Epithelial cell of prostate (primary cell): ENCODE measurements at regions not wholly inside any gene's neighbourhood (a gene's known extent, or its start where the extent isn't known, plus 50 kb on each side); places are given as distances from the start of the nearest gene placed in this dataset.
"Not testable (repeated sequence)": the region's sequence is repeated elsewhere in the genome, so short reads cannot be mapped to it uniquely, and the experiment has no call there.

Source experiments
- DNase-seq: peaks from one replicate; pipeline ENCODE4 v3.0.0-alpha.2; 2011; ENCODE audit warnings: low read depth, low spot score
- H3K27ac ChIP-seq: fragments of 450-650 bp; 2 replicates; pipeline ENCODE4 v1.5.1; 2017; ENCODE audit warnings: mild to moderate bottlenecking

DNA sequence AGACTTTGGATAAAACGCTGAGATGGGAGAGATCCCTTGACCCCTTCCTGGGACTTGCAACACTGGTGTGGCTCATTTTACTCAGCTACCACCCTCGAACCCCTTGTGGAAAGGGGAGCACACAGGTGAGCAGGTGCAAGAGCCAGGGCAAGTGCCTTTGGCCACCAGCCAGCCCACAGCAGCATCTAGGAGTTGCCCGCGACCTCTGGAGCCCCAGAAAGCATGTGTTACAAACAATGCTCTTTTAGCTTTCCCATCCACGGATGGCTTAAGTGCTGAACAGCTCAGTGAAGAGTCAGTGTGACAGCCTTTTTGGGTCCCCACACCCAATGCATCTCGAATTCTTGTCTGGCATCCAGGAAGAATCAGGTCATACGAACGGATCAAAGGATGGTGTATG, 197.8 kb downstream of the MEMO1 start:
- H3K27ac ChIP-seq, result no peak overlapping the region
- no peak for DNase-seq

DNA sequence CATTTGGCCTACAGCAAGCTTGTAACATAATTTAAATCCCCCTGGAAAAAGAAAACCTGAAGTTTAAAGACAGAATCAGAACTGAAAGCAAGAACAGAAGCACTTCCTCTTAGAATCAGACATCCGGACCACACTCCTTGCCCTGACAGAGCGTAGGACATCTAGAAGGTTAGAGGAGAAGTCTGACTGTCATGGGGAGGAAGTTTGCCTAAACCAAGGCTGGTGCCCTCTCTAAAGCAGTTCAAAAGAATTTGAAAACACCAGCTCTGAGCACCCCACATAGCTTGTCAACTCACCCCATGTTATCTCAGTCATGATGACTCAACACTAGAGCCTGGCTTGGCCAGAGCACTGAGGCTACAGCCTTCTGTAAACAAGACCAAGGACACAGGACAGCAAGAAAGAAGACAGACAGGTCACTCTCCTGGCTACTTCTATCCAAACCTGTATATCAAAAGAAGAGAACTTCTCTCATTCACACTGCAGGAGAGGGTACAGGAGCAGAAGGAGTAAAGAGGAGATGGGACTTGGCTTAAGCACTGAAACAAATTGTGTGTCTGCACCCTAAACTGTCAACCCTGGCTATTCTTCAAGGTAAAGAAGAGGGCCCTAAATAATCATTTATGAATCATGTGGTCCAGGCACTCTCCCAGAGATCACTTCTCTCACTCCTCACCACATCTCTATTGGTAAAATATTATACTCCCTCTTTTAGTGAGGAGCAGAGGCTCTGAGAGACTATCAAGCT, 198.6 kb downstream of the MEMO1 start:
- no peak for DNase-seq
- H3K27ac ChIP-seq, result no peak overlapping the region

DNA sequence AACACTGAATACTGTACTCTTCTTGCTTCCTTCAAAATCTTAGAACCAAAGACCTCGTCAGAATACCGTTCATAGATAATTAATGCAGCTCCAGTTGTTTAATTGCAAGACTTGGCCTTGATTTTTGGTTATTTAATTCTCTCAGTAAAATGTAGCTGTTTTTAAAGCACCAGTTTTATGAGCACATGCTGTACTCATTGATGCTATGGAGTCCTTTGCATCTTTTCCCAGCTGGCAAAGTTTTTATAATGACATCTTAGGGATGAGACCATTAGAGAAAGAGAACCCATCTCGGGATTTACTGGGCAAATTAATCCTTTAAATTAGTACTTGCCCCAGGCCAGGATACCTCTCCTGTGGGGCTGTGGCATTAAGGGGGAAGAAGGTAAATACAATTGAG, 199.3 kb downstream of the MEMO1 start:
- H3K27ac ChIP-seq, result no peak overlapping the region

DNA sequence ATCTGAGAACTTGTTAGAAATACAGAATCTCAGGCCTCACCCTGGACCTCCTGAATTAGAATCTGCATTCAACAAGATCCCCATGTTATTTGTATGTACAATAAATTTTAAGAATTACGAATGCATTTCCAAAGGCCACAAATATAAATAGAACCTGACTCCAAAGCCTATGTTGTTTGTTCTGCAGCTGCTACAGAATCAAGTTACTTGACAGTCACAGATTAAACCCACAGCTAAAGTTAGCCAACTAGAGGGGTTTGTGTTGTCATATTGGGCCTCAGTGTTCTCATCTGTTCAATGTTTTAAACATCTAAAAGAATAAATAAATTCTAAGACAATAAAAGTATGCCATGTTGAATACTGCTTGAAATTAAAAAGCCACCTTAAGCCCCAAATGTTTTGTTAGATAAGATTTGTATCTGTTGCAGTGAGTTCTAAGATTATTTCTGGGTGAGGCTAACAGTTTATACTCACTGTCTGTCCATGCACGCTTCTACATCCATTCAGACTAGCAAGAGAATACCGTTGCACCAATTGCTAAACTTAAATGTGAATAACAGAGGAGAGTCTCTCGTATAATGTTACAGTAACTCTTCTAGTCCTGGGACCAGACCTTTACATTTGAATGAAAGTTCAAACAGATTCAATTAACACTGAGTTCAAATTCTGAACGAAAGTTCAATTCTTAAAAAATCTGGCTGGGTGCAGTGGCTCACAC, 200.4 kb downstream of the MEMO1 start:
- H3K27ac ChIP-seq, result no peak overlapping the region
- DNase-seq, result no peak

More for the DNA sequence above, 199.3 kb downstream of the MEMO1 start:
- DNase-seq, result no peak

DNA sequence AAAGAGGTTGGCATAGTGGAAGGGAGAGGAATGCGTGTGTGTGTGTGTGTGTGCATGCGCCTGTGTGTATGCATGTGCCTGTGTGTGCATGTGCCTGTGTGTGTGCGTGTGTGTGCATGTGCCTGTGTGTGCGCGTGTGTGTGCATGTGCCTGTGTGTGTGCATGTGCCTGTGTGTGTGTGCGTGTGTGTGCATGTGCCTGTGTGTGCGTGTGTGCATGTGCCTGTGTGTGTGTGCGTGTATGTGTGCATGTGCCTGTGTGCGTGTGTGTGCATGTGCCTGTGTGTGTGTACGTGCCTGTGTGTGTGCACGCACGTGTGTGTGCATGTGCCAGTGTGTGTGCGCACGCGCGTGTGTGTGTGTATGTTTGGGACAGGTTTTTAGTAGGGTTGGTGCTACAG, 205.1 kb downstream of the MEMO1 start:
- DNase-seq, result no peak
- no peak overlapping the region for H3K27ac ChIP-seq

DNA sequence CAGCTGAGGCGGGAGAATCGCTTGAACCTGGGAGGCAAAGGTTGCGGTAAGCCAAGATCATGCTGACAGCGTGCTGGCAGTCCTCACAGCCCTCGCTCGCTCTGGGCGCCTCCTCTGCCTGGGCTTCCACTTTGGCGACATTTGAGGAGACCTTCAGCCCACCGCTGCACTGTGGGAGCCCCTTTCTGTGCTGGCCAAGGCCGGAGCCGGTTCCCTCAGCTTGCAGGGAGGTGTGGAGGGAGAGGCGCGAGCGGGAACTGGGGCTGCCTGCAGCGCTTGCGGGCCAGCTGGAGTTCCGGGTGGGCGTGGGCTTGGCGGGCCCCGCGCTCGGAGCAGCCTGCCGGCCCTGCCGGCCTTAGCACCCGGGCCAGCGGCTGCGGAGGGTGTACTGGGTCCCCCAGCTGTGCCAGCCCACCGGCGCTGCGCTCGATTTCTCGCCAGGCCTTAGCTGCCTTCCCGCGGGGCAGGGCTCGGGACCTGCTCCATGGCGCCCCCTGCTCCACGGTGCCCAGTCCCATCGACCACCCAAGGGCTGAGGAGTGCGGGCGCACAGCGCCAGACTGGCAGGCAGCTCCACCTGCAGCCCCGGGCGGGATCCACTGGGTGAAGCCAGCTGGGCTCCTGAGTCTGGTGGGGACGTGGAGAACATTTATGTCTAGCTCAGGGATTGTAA, 207.2 kb downstream of the MEMO1 start:
- not testable (repeated sequence) for H3K27ac ChIP-seq, DNase-seq

DNA sequence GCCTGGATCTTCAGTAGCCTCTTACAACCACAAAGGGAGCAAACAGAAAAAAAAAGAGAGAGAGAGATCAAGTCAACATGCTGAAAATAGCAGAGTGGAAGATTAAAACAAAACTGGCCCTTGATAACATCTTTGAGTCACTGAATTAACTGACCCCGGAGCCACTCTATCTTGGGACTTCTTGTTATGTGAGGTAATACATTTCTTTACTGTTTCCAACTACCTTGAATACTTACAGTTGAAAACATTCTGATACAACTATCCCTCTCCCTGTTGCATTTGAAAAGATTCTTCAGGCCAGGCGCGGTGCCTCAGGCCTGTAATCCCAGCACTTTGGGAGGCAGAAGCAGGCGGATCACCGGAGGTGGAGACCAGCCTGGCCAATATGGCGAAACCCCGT, 208.1 kb downstream of the MEMO1 start:
- no peak for DNase-seq
- no peak overlapping the region for H3K27ac ChIP-seq

DNA sequence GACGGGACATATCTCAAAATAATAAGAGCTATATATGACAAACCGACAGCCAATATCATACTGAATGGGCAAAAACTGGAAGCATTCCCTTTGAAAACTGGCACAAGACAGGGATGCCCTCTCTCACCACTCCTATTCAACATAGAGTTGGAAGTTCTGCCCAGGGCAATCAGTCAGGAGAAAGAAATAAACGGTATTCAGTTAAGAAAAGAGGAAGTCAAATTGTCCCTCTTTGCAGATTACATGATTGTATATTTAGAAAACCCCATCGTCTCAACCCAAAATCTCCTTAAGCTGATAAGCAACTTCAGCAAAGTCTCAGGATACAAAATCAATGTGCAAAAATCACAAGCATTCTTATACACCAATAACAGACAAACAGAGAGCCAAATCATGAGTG, 211.5 kb downstream of the MEMO1 start:
- H3K27ac ChIP-seq, DNase-seq: not testable (repeated sequence)

DNA sequence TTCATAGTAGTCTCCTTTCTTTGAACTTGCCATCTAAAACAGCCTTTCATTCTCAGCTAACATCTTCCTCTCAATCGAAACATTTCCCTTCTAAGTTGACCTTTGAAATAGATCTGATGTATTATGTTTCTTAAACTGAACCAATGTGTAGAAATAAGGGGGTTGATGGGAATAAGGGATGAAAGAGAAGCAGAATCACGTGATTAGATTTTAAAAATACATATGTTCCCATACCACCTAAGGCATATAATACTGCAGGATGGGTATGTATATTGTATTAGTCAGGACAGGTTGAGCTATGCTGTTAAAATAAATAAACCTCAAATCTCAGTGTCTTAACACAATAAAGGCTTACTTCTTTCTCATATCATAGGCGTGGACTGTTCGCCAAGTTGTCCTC, 207.5 kb upstream of the SRD5A2 start:
- no peak for DNase-seq
- no peak overlapping the region for H3K27ac ChIP-seq

DNA sequence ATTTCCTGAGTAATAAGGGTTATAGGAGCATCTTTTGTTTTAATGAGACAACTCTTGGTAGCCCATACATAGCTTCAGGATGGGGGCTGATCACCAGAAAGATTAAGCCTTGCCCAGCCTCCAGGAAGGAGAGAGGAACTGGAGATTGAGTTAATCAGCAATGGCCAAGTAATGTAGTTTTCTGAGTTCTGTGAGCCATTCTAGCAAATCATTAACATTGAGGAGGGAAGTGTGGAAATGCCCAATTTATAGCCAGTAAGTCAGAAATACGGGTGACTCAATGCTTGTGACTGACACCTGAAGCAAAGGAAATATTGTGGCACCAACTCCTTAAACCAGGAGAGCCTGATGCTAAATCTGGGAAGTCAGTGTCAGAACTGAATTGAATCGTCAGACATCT, 205.1 kb upstream of the SRD5A2 start:
- H3K27ac ChIP-seq, result no peak overlapping the region
- no peak for DNase-seq

DNA sequence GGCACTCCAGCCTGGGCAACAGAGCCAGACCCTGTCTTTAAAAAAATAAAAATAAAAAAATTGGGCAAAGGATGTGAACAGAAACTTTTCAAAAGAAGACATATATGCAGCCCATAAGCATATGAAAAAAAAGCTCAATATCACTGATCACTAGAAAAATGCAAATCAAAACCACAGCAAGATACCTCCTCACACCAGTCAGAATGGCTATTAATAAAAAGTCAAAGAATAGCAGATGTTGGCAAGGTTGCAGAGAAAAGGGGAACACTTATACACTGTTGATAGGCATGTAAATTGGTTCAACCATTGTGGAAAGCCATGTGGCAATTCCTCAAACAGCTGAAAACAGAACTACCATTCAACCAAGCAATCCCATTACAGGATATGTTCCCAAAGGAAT, 204.1 kb upstream of the SRD5A2 start:
- no peak overlapping the region for H3K27ac ChIP-seq
- DNase-seq, result no peak

DNA sequence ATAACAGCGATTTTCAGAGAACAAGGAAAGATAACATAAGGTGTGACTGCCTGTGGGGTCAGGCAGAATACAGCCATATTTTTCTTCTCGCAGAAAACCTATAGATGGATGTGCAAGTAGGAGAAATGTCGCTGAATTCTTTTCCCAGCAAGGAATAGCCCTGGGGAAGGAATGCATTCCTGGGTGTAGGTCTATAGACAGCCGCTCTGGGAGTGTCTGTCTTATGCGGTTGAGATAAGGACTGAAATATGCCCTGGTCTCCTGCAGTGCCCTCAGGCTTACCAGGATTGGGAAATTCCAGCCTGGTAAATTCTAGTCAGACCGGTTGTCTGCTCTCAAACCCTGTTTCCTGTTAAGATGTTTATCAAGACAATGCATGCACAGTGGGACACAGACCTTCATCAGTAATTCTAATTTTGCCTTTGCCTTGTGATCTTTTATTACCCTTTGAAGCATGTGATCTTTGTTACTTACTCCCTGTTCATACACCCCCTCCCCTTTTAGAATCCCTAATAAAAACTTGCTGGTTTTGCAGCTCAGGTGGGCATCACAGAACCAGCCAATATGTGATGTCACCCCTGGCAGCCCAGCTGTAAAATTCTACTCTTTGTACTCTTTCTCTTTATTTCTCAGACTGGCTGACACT, 202.8 kb upstream of the SRD5A2 start:
- peak overlapping the region; percentile 5 for H3K27ac ChIP-seq
- not testable (repeated sequence) for DNase-seq

DNA sequence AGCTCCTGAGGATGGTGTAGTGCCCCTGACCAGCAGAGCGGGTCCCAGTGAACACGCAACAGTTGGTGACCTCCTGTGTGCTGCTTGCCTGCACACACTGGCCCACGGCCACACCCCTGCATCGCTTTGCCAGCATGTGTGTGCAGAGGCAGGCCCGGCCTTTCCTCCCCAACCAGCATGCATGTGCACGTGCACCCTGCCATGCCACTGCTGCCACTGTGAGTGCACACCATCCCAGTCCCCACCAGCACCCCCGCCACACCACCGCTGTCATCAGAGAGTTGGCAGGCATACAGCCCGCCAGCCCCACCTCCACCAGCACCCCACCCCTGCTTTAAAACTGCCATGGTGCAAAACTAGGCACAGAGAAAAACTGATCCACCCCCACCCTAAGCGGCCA, 197.4 kb upstream of the SRD5A2 start:
- no peak overlapping the region for H3K27ac ChIP-seq
- DNase-seq, result no peak

DNA sequence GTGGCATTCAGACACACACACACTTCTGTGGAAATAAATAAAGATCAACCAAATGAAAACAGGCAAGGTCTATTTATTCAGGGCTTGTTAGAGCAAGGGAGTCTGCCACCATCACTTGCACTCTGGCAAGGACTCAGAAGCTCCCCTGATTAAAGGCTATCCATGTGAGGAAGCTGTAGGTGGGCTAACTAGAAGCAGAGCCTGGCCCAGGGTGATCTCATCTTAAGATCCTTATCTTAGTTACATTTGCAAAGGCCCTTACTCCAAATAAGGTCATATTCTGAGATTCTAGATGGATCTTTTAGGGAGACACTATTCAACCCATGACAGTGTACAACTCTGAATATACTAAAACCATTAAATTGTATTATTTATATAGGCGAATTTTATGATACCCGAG, 190.0 kb upstream of the SRD5A2 start:
- no peak for DNase-seq
- H3K27ac ChIP-seq, result no peak overlapping the region

DNA sequence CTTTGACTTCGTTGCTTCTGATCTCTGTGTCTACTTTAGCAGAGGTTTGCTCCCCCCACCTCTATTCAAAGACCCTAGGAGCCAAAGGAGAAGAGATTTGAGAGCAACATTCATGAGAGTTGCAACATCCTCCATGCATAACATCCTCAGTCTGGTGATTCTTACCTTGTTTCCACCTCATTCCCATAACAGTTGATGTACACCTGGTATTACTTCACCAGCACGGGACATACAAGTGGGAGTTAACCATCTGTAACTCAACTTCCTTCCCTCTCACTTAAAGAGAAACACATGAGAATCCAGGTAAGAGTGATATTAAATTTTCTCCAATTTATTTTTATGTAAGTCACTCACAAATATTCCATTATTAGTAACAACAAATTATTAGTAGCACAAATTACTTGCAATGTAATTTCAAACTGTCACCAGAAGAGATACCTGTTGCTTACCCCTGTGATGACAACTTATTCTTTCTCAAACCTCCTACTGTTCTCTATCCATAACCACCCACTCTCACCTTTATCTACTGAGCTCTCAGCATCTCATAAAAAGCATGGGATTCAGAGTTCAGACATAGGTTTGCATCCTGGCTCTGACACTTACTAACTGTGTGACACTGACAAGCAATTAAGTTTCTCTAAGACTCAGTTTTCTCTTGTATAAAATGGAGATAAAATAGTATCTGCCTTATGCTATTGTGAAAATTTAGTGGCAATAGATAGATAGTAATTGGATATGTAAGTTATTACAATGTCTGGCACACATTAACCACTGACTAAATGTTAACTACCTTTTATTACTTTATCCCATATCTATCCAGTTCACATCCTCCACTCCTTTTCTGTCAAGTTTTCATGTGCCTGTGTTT, 184.6 kb upstream of the SRD5A2 start:
- H3K27ac ChIP-seq, result peak overlapping the region; percentile 41
- DNase-seq, result peak; percentile 31

DNA sequence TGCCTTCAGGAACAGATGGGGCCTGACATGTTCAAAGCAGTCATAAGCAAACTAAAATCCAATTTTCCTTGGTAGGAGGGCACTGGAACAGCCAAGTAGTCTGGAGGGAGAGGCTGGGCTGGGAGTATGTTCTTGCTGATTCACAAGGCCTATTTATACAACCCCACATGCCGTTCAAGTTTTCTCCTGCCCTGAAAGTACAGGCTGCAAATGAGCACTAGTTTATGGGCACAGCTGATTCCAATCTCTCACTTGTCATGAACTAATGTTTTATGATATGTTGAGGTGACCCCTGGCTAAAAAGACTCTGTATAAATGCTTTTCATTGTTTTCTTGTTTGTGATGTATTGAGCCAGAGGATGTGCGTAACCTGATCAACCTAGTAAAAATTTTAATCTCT, 183.4 kb upstream of the SRD5A2 start:
- DNase-seq, result peak; percentile 54

DNA sequence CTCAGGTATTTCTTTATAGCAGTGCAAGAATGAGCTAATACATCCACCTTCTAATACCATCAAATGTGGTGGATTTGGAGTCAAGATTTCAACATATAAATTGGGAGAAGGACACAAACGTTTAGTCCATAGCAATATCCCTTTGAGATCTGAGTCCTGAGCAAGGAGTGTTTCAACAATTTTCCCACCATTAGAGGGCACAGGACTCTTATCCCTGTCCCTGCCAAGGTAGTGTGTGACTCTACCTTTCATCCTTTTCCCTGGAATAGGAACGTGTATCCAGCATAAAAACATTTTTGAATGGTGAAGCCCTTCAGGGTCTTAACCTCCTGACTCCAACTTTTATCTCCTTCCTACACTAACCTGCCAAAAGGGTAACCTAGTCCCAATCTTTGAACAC, 181.3 kb upstream of the SRD5A2 start:
- no peak for DNase-seq
- H3K27ac ChIP-seq, result no peak overlapping the region

More for the DNA sequence above, 183.4 kb upstream of the SRD5A2 start:
- peak overlapping the region; percentile 41 for H3K27ac ChIP-seq

DNA sequence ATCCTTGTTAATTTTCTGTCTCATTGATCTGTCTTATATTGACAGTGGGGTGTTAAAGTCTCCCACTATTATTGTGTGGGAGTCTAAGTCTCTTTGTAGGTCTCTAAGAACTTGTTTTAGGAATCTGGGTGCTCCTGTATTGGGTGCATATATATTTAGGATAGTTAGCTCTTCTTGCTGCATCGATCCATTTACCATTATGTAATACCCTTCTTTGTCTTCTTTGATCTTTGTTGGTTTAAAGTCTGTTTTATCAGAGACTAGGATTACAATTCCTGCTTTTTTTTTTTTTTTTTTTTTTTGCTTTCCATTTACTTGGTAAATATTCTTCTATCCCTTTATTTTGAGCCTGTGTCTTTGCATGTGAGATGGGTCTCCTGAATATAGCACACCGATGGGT, 176.6 kb upstream of the SRD5A2 start:
- not testable (repeated sequence) for DNase-seq

DNA sequence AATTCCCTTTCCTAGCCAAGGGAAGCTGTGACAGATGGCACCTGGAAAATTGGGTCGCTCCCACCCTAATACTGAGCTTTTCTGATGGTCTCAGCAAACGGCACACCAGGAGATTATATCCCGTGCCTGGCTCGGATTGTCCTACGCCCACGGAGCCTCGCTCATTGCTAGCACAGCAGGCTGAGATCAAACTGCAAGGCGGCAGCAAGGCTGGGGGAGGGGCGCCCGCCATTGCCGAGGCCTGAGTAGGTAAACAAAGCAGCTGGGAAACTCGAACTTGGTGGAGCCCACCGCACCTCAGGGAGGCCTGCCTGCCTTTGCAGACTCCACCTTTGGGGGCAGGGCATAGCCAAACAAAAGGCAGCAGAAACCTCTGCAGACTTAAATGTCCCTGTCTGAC, 168.0 kb upstream of the SRD5A2 start:
- DNase-seq, H3K27ac ChIP-seq: not testable (repeated sequence)

More for the DNA sequence above, 176.6 kb upstream of the SRD5A2 start:
- not testable (repeated sequence) for H3K27ac ChIP-seq

DNA sequence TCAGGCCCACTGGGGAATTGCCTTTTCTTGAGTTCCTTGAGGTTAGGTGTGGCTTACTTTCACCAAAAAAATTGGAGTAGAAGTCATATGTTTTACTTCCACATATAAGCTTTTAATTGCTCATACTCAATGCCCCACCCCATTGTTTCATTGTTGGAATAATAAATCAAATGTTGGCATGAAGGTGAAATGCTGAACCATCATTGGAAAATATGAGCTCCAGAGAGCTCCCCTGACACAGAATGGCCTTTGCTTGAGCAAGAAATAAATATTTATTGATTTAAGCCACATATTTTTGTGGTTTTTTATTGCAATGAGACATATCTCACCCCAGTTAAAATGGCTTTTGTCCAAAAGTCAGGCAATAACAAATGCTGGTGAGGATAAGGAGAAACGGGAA, 167.3 kb upstream of the SRD5A2 start:
- DNase-seq, result peak; percentile 22
- no peak overlapping the region for H3K27ac ChIP-seq
